Body of pancreas (tissue), 4 donors: ENCODE measurements at regions not wholly inside any gene's neighbourhood (a gene's known extent, or its start where the extent isn't known, plus 50 kb on each side); places are given as distances from the start of the nearest gene placed in this dataset.

ENCODE experiments used
- CTCF ChIP-seq, 7 experiments: fragments of 450-650 bp in 4 of 7; fragments of 200-600 bp in 3 of 7; sonication (generic) in 3 of 7; IDR thresholded peaks; one replicate each; pipeline ENCODE4 v1.5.1; 2016 to 2019; ENCODE audit warnings: antibody characterized with exemption in 7 of 7
- POLR2A ChIP-seq, 3 donors: fragments of 450-650 bp; IDR thresholded peaks; one replicate each; pipeline ENCODE4 v1.6.1; 2016; ENCODE audit warnings: antibody characterized with exemption in 3 of 3, mild to moderate bottlenecking in 2 of 3

- no peak for TF ChIP-seq CTCF (IDR thresholded peaks at IDR 0.05)
- no peak for TF ChIP-seq POLR2A (IDR thresholded peaks at IDR 0.05)
These were observed 2209.9 kb downstream of the PCDH7 start for GRCh38 chr4:32929796-32930699.
